B cell (primary cell): ENCODE measurements at regions not wholly inside any gene's neighbourhood (a gene's known extent, or its start where the extent isn't known, plus 50 kb on each side); places are given as distances from the start of the nearest gene placed in this dataset.

ENCODE experiments used
- ATAC-seq: fragments of 200-7000 bp; cut with Tn5 transposase; one replicate; pipeline ENCODE4 v1.10.0; 2021; ENCODE audit warnings: low read depth, mild to moderate bottlenecking, moderate number of reproducible peaks, moderate library complexity
- CTCF ChIA-PET: fragments of 350-600 bp; sonication (Branson Sonifier 250); formaldehyde crosslinking; loops from one replicate; lab custom pipeline; 2021; ENCODE audit warnings: antibody characterized with exemption, inconsistent platforms; lab: Charles Lee
- POLR2A ChIA-PET: fragments of 350-600 bp; sonication (Branson Sonifier 250); formaldehyde crosslinking; loops from one replicate; lab custom pipeline; 2021; ENCODE audit warnings: antibody characterized with exemption; lab: Charles Lee
- DNase-seq: peaks from one replicate; pipeline ENCODE4 v3.0.0; 2013
- H2AFZ ChIP-seq: 2 replicates; pipeline ENCODE4 v1.6.1; 2012; ENCODE audit warnings: mild to moderate bottlenecking, low read depth, low read length; ENCODE audit not compliant: insufficient read depth, poor library complexity, severe bottlenecking
- H3K27ac ChIP-seq, 2 donors: 1 replicate in 1 of 2; 2 replicates in 1 of 2; pipeline ENCODE4 v1.5.1; 2012 to 2013; ENCODE audit warnings: low read length in 2 of 2, mild to moderate bottlenecking in 2 of 2, moderate library complexity in 1 of 2
- H3K27me3 ChIP-seq, 4 experiments: fragments of 200-600 bp in 1 of 4; sonication (generic) in 1 of 4; replicated peaks in 1 of 4; 1 replicate in 2 of 4; 2 replicates in 2 of 4; pipeline versions ENCODE4 v1.6.1 to v1.7.0; 2013 to 2016; ENCODE audit warnings: low read length in 3 of 4, mild to moderate bottlenecking in 2 of 4, mixed read lengths in 1 of 4, moderate library complexity in 1 of 4; ENCODE audit not compliant: insufficient read depth in 4 of 4, control insufficient read depth in 3 of 4; ENCODE audit errors: control extremely low read depth in 1 of 4
- H3K36me3 ChIP-seq, 2 experiments: replicated peaks in 1 of 2; 1 replicate in 1 of 2; 2 replicates in 1 of 2; pipeline versions ENCODE4 v1.6.1 to v1.7.1; 2013; ENCODE audit warnings: low read length in 1 of 2; ENCODE audit not compliant: insufficient read depth in 2 of 2, control insufficient read depth in 1 of 2; ENCODE audit errors: control extremely low read depth in 1 of 2, extremely low read depth in 1 of 2
- H3K4me1 ChIP-seq, 2 donors: fragments of 200-600 bp in 1 of 2; sonication (generic) in 1 of 2; 1 replicate in 1 of 2; 2 replicates in 1 of 2; pipeline versions ENCODE4 v1.5.1 to v1.6.1; 2013 to 2017; ENCODE audit warnings: low read length in 2 of 2; ENCODE audit not compliant: control insufficient read depth in 2 of 2, insufficient read depth in 2 of 2
- H3K4me2 ChIP-seq: replicated peaks from 2 replicates; pipeline ENCODE3; 2012; ENCODE audit warnings: mild to moderate bottlenecking, low read depth, low read length; ENCODE audit not compliant: poor library complexity, severe bottlenecking
- H3K4me3 ChIP-seq, 5 experiments: fragments of 200-600 bp in 1 of 5; sonication (generic) in 1 of 5; 1 replicate in 3 of 5; 2 replicates in 2 of 5; pipeline versions ENCODE4 v1.5.1 to v1.7.0; 2011 to 2016; ENCODE audit warnings: low read length in 4 of 5, mild to moderate bottlenecking in 4 of 5, low read depth in 2 of 5, control low read depth in 1 of 5, moderate library complexity in 1 of 5; ENCODE audit not compliant: insufficient read depth in 1 of 5; ENCODE audit errors: control extremely low read depth in 1 of 5, extremely low read depth in 1 of 5
- H3K79me2 ChIP-seq: fragments of 200-600 bp; sonication (generic); one replicate; pipeline ENCODE4 v1.6.0; 2016; ENCODE audit warnings: low read length; ENCODE audit not compliant: control insufficient read depth, insufficient read depth
- H3K9ac ChIP-seq: fragments of 200-600 bp; sonication (generic); 2 replicates; pipeline ENCODE4 v1.6.1; 2017; ENCODE audit warnings: mild to moderate bottlenecking, low read length, moderate library complexity
- H3K9me3 ChIP-seq, 3 donors: one replicate each; pipeline versions ENCODE4 v1.6.1 to v1.7.1; 2013; ENCODE audit warnings: low read length in 2 of 3; ENCODE audit not compliant: control insufficient read depth in 2 of 3, insufficient read depth in 1 of 3; ENCODE audit errors: control extremely low read depth in 1 of 3
- H4K20me1 ChIP-seq: 2 replicates; pipeline ENCODE4 v1.6.0; 2012; ENCODE audit warnings: mild to moderate bottlenecking, low read length; ENCODE audit not compliant: insufficient read depth, control insufficient read depth, poor library complexity, severe bottlenecking
- H3K27ac Mint-ChIP-seq: one replicate; pipeline ENCODE4 v1.8.0; 2021; ENCODE audit warnings: mixed read lengths
- H3K27me3 Mint-ChIP-seq: one replicate; pipeline ENCODE4 v1.8.0; 2021; ENCODE audit warnings: mixed read lengths
- H3K4me1 Mint-ChIP-seq: one replicate; pipeline ENCODE4 v1.8.0; 2021; ENCODE audit warnings: mixed read lengths
- H3K4me3 Mint-ChIP-seq: one replicate; pipeline ENCODE4 v1.8.0; 2021; ENCODE audit warnings: mixed read lengths
- H3K9me3 Mint-ChIP-seq: one replicate; pipeline ENCODE4 v1.8.0; 2022; ENCODE audit warnings: mixed read lengths; ENCODE audit not compliant: insufficient read depth
- EZH2 ChIP-seq: IDR thresholded peaks from 2 replicates; pipeline ENCODE4 v1.6.1; 2012; ENCODE audit warnings: borderline replicate concordance, low read depth, mild to moderate bottlenecking, moderate library complexity, low read length; ENCODE audit not compliant: insufficient read depth, poor library complexity, severe bottlenecking
- WGBS: methylation state at CpG from one replicate; pipeline ENCODE4 v1.1.5; 2013; ENCODE audit warnings: missing lambda C conversion rate; ENCODE audit not compliant: insufficient coverage; 5-methylcytosine and 5-hydroxymethylcytosine counted together
- intact Hi-C: fragments of 100-400 bp; cut with micrococcal nuclease; formaldehyde crosslinking; loops from one replicate; pipeline ENCODE4 v1.10.0; 2022
- TF ChIP-seq, protein P1 (sequence below): fragments of 200-600 bp; IDR thresholded peaks from one replicate; pipeline ENCODE4 v1.8.0; 2022; ENCODE audit warnings: antibody characterized with exemption, mild to moderate bottlenecking

DNA sequence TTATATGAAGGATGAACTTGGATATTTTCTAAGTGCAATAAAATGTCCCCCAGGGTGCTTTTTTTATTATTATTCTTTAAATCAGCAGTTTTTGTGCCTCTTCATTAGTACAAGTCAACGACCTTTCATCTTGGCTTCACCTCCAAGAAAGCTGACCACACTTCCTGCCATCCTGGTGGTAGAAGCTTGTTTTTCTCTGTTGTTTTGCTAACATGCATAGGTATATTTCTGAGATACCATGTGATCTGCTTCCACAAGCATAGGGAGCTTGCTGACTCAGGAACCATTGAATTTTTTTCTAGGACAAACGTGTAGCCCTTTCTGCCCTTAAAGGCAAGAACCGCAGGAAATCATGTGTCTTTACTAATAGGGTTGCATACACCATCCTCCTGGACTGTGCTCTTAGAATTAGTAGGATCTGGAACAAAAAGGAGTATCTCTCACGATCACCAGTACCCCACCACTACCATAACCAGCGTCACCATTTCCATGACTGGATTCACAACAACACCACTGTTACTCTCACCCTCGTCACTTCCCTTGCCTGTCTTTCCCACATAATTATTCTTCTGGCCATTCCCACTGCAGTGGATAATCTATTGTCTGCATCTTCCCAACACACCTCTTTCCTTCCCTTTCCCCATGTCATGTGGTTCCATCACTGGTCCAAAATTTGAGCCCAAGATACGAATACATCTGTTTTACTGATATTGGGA, 207.1 kb downstream of the MAFB start:
- peaks cover 0 to under 1% (median 0%) of the 10 kb centered on the region in 4 experiments for H3K27me3 ChIP-seq
- H3K36me3 ChIP-seq: no peaks in the 10 kb centered on the region
- Mint-ChIP-seq H3K27me3 (peaks cover 14% of the 10 kb centered on the region), H3K4me3 (no peak overlapping the region), H3K27ac (no peak overlapping the region), H3K4me1 (no peaks in the 10 kb centered on the region), H3K9me3 (no peaks in the 10 kb centered on the region)
- no peaks in the 10 kb centered on the region for H3K79me2 ChIP-seq
- H3K9ac ChIP-seq: no peak overlapping the region
- H3K4me3 ChIP-seq: no peak overlapping the region
- no peak overlapping the region for H3K27ac ChIP-seq
- H4K20me1 ChIP-seq: no peaks in the 10 kb centered on the region
- ATAC-seq (no peak), DNase-seq (no peak)
- ChIA-PET POLR2A (no interaction called here), CTCF (no interaction called here)
- no peaks in the 10 kb centered on the region for H3K9me3 ChIP-seq
- no peak overlapping the region for H2AFZ ChIP-seq
- WGBS: 84% methylated on average over 5 of the region's 7 CpGs
- H3K4me1 ChIP-seq: no peaks in the 10 kb centered on the region
- TF ChIP-seq, protein P1, sequence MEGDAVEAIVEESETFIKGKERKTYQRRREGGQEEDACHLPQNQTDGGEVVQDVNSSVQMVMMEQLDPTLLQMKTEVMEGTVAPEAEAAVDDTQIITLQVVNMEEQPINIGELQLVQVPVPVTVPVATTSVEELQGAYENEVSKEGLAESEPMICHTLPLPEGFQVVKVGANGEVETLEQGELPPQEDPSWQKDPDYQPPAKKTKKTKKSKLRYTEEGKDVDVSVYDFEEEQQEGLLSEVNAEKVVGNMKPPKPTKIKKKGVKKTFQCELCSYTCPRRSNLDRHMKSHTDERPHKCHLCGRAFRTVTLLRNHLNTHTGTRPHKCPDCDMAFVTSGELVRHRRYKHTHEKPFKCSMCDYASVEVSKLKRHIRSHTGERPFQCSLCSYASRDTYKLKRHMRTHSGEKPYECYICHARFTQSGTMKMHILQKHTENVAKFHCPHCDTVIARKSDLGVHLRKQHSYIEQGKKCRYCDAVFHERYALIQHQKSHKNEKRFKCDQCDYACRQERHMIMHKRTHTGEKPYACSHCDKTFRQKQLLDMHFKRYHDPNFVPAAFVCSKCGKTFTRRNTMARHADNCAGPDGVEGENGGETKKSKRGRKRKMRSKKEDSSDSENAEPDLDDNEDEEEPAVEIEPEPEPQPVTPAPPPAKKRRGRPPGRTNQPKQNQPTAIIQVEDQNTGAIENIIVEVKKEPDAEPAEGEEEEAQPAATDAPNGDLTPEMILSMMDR: no peak
- no peak for TF ChIP-seq EZH2
- intact Hi-C loops: no loop called here
- H3K4me2 ChIP-seq: no peak overlapping the region

DNA sequence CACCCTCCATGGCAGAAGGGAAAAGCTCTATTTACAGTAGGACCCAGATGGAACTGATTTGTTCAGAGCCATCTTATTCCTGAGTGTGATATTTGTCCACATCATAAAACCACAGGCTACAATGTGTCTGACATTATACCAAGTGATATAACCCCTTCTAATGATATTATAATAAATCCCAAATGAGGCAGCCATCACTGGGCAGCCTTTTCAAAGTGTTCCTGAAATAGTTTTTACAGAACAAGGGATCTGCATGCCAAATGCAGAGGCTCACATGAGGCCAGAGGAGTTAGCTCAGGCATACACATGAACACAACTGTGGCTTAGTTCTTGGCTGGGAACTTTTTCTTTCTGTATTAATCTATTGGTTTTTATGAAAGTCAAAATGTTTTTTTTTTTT, 207.7 kb downstream of the MAFB start:
- intact Hi-C loops: no loop called here
- TF ChIP-seq, protein P1: no peak
- TF ChIP-seq EZH2: no peak
- no peak overlapping the region for H3K27ac Mint-ChIP-seq

More for the DNA sequence above, 207.7 kb downstream of the MAFB start:
- ChIA-PET CTCF (no interaction called here), POLR2A (no interaction called here)
- H3K27me3 Mint-ChIP-seq: peaks cover 18% of the 10 kb centered on the region
- DNase-seq: no peak
- Histone ChIP-seq H3K79me2 (no peaks in the 10 kb centered on the region), H3K36me3 (no peaks in the 10 kb centered on the region), H2AFZ (no peak overlapping the region), H4K20me1 (no peaks in the 10 kb centered on the region), H3K4me2 (no peak overlapping the region), H3K27me3 (peaks cover 0 to 4% (median 0%) of the 10 kb centered on the region in 4 experiments), H3K9ac (no peak overlapping the region), H3K27ac (no peak overlapping the region), H3K9me3 (no peaks in the 10 kb centered on the region), H3K4me1 (no peaks in the 10 kb centered on the region), H3K4me3 (no peak overlapping the region)
- ATAC-seq: no peak
- no peaks in the 10 kb centered on the region for H3K9me3 Mint-ChIP-seq
- H3K4me3 Mint-ChIP-seq: no peak overlapping the region
- no peaks in the 10 kb centered on the region for H3K4me1 Mint-ChIP-seq
